Caki2 (cell line): ENCODE measurements at regions not wholly inside any gene's neighbourhood (a gene's known extent, or its start where the extent isn't known, plus 50 kb on each side); places are given as distances from the start of the nearest gene placed in this dataset.
A peak's percentile ranks its signal among the peaks of the same experiment; 100 is the strongest.

Experiments used
- DNase-seq: peaks from one replicate; pipeline ENCODE4 v3.0.0-alpha.2; 2015; ENCODE audit warnings: low read depth
- in situ Hi-C: cut with HindIII; loops from 2 replicates; pipeline ENCODE4 v1.10.0; 2016; ENCODE audit warnings: low sequenced_read_pairs, low pct_unique_long_range_greater_than_20kb, mixed read lengths

DNA sequence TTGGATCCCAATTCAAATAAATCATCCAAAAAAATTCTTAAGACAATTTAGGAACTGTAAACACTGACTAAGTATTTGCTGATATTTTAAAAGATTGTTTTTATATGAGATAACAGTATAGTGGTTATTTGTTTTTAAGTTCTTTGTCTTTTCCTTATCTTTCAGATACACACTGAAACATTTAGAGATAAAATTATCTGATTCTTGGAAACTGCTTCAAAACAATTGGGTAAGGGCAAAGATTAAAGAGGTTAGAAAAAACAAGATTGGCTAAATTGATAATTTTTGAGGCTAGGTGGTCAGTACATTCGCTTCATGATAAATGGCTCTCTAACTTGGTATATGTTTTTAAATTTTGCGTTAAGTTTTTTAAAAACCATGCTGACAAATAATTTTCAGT lies 117.3 kb downstream of the PSMG1 start:
- in situ Hi-C loops: no loop called here

DNA sequence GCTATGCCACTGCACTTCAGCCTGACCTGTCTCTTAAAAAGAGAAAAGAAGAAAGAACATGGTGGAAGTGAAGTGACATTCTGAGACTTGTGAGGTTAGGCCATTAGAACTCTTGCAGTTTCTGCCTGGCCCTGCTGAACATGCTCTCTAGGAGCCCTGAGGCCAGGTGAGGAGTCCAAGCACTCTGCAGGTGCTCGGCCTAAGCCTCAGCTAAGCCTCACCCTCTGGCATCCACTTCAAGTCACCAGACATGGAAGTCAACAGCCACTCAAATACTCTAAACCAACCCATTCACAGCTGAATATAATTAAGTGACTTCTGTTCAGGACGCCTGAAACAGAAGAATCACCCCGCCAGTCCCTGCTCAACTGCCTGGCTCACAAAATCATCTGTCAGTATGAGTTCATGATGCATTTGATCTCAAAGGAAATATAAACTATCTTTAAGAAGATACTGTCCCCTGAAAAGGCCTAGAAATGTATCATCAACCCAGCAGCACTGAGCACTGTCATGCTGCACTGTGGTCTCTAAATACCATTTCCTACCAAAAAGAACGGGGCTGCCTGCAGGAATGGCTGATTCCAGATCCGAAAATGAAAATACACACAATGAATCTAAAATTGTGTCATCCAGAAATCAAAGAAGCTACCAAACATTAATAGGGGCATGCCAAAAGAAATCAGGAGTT lies 118.8 kb downstream of the PSMG1 start:
- no peak for DNase-seq
- in situ Hi-C loops: no loop called here

More for the DNA sequence above, 117.3 kb downstream of the PSMG1 start:
- DNase-seq: no peak

DNA sequence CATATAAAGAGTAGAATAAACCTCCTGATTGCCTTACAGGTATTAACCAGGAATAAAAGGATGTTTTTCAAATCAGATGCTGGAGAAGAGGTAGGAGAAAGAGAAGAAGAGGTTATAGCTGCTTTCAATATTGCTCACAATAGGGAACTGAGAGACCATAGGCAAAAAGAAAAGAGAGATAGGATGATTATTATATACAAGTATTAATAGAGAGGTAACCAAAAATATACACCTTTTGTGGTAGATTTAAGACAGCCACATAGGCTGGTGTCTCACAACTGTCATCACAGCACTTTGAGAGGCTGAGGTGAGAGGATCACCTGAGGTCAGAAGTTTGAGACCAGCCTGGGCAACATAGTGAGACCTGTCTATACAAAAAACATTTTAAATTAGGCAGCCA lies 119.7 kb downstream of the PSMG1 start:
- in situ Hi-C loops: no loop called here
- DNase-seq: no peak

DNA sequence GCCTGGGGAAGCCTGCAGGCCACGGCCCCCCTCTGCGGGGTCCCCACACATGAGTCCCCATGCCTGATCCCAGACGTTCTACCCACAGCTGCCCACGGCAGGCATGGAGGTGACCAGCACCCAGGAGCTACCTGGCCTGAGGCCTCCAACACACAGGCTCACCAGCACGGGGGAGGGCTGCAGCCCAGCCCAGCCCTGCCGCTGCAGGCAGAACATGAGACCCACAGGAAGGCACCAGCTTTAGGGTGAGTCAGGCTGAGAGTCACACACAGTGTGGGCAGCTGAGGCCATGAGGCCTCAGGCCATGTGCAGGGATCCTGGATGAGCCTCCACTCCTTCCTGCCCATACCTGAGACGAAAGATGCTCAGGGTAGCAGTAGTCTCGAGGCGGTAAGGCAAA lies 121.1 kb downstream of the PSMG1 start:
- in situ Hi-C loops: no loop called here
- DNase-seq: no peak

DNA sequence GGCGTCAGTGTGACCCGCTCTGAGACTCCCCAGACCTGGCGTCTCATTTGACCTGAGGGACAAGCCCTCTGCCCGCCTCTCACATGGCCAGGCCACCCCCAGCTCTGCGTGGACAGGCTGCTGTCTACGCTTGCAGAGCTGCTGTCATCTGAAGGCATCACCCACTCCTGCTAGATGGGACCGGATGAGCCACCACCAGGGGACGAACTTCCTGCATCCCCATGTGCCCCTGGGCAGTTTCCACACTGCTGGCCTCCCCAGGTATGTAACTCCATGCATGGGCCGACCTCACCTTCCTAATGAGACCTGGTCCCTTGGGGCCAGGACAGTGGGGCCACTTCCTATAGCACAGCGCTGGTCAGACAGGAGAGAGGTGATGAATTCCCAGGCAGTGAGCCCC lies 121.5 kb downstream of the PSMG1 start:
- in situ Hi-C loops: no loop called here
- DNase-seq: no peak

DNA sequence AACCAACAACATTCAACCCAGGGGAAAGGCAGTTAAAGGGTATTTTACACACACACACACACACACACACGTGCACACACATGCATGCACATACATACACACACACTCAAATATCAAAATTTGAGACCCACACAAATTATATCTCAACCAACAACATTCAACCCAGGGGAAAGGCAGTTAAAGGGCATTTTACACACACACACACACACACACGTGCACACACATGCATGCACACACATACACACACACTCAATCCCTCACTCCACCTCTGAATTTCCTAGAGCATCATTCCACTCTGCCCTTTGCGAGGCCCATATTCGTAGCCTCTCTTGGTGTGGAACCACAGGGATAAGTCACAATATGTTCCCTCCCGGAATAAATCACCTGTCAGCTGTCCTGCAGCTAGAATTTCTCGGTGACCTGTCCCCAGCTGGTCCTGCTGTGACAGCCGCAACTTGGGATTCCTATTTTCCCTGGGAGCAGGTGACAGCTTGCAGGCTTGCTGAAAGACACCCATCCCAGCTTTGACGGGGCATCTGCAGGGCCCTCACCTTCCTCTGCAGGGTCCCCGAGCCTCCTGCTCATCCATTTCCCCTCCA lies 122.7 kb downstream of the PSMG1 start:
- in situ Hi-C loops: no loop called here
- DNase-seq: no peak

DNA sequence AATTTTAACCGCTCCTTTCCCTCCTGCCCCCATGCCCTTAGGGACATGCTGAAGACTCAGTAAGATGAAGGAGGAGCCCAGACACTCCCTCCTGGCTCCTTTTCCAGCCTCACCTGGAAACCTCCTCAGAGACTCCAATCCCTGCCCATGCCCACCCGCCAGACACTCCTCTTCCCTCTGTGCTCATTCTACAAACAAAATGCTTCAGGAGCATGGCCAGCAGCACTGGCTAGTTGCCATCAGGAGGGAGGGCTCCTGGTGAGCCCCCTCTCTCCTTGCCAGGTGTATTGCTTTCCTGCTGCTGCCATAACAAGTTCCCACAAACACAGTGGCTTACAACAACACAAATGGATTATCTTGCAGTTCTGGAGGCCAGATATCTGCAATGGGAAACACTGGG lies 126.1 kb downstream of the PSMG1 start:
- DNase-seq: no peak
- in situ Hi-C loops: no loop called here

DNA sequence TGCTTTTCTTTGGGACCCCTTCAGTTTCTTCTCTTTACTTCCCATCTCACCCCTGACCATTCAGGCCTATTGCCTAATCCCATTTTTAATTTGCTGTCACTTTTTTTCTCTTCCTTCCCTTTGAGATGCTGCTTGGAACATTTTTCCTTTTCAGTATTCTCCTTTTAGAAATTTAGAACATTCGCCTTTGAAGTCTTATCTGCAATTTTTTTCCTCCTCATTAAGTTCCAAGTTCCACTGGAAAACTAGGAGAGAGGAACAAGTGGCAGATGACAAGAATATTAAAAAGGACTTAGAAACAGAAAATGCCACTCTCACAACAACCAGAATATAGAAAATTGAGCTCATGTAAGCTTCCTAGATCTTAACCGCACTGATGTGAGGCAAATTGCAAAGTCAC lies 126.6 kb downstream of the PSMG1 start:
- DNase-seq: no peak
- in situ Hi-C loops: no loop called here

DNA sequence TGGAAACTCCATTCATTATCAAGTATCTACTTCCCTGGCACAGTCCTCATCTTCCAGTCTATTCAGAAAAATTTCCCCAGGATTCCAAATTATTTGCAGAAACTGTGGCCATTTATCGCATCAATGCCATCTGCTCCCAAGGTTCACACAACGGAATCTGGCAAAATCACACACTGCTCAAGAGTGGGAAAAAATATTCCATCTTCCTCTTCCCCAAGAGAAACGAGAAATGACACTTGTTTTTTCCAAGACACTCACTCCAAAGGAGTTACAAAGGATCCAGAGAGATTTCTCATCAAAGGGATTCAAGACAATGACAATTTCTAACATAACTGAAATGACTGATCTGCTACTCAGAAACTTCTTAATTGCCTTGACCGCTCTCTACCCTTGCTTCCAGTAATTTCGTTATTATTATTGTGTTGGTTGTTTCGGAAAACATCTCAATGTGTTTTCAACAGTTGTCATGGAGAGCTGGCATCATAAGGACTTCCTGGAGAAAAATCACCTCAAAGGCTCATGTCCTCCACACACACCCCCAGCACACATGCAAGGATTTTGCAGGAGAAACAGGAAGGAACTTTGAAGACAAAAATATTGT lies 128.0 kb downstream of the PSMG1 start:
- in situ Hi-C loops: no loop called here
- DNase-seq: no peak

DNA sequence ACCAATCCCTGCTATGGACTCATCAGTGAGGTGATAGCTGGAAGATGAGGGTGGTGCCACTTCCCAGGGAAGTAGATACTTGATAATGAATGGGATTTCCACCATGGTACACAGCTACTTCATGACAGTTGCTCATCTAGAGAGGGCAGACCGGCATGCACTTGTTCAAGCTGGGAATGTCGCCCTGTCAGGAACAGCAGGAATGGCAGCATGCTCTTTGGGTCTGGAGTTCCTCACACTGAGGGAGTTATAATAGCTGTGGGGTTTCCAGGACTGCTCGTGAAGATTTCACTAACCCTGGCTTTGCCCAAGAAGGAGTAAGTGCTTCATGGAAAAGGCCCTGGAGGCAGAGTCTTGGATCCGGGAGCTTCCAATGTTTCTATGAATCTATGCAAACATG lies 129.2 kb downstream of the PSMG1 start:
- in situ Hi-C loops: no loop called here
- DNase-seq: no peak

DNA sequence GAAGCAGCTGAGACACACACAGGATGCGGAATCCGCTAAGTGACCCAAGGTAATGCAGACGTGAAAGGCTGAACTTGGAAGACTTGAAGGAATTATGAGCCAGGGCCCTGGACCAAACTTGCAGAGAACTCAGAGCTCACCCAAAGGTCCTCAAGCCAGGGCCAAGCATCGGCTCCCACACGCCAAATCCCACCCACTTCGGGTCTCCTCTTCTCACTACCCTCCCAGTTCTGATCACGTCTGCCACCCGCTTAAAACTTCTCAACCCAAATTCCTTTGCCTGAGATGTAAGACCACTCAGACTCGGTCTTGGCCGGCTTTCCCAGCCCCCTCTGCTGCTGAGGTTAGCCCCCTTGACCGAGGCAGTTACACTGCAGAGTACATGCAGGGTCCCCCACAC lies 130.1 kb downstream of the PSMG1 start:
- DNase-seq: no peak
- in situ Hi-C loops: no loop called here

DNA sequence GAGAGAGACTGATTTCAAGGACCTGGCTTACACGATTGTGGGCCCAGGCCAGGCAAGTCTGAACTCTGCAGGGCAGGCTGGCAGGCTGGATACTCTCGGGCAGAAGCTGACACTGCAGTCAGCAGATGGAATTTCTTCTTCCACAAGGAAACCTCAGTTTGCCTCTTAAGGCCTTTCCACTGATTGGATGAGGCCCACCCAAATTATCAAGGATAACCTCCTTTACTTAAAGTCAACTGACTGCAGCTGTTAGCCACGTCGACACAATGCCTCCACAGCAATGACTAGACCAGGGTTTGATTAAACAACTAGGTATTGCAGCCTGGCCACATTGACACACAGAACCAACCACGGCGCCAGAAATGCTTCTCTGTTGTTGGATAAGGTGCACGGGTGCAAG lies 130.5 kb downstream of the PSMG1 start:
- DNase-seq: no peak
- in situ Hi-C loops: no loop called here

DNA sequence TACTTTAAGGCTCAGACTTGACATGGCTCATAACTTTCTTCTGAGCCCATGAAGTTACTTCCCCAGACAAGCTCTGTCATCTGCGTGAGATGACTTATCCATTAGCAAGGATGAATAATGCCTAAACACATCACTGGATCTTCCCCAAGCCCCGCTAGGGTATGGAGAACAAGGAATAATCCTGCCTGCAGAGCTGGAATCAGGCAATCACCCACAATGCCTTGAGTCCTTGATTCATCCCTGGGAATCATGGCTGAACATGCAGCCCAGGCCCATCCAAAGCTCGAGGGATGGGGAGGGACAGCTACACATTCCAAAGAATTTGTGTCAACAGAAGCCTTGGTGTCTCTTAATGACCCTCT lies 131.7 kb downstream of the PSMG1 start:
- peak; percentile 14 for DNase-seq
- in situ Hi-C loops: no loop called here

DNA sequence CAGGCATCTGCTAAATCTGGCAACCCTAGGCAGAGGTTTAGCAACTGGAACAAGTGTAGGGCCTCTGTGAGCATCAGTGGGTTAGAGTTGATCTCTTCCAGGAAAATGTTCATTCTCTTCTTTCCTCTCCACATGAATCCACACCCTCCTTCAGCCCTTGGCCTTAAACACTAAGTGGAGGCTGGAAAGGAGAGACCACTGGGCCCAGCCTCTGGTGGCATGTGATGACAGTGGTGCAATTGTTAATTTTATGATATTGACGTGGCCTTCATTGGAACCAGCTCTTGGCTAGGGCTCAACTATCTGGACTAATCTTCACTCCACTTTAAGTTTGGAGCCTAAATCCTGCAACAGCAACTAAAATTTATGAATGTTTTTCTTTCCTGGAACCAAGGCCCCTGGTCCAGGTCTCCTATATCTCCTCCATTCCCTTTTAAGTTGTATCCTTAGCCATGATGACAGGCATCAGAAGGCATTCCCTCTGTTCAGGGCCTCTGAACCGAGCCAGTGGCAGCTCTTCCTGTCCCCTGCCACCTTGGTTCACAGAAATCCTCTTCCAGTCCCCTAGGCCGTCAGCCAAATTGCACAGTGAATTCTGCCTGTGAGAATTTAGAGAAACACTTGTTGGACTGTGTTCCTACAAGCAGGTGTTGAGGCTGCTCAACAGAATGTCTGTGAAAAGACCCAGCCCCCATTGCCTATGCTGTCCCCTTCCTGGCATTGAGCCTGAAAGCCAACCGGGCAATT lies 132.2 kb downstream of the PSMG1 start:
- no peak for DNase-seq
- in situ Hi-C loops: no loop called here

DNA sequence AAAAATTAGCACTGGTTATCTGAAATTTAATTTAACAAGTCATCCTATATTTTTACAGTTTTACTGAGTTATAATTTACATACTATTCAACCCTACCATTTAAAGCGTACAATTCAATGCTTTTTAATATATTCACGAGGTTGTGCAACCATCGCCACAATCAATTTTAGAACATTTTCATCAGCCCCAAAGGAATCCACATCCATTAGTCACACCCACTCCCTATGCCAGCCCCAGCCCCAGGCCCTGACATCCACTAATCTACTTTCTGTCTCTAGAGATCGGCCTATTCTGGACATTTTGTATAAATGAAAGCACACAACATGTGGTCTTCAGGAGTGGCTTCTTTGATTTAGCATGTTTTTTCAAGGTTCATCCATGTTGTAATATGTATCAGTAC lies 134.7 kb downstream of the PSMG1 start:
- DNase-seq: no peak
- in situ Hi-C loops: no loop called here

DNA sequence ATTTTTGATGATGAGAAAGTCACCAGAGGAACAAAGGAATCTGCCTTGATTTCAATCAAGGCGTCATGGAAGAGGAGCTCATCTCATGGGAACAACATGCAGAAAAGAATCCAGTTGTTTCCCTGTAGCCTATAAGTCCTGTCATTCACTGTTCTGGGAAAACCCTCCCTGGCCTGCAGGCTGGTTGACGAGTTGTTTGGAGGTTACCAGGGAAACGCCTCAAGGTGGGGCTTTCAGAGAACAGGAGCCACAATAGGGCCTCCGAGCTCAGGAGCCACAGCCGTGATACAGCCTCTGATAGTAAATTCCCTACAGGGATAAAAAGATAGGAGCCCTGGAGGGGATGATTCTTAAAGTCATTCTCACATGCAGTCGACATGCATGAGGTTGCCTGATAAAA lies 135.2 kb downstream of the PSMG1 start:
- peak; percentile 76 for DNase-seq
- in situ Hi-C loops: no loop called here

DNA sequence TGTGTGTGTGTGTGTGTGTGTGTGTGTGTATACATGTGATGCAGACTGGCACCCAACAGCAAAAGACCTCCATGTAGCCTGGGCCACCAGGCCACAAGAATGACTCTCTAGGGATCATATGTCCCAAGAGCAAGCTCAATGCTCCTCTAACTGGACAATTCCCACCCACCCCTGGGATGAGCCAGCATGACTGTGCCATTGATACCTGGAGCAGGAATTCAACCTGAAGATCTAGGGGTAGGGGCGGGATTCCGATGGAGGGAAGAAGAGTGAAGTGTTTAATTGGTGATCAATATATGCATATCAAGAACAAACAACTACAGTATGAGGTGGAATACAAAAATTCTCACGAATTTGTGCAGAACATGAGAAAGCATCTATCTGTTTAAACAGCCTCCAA lies 136.2 kb downstream of the PSMG1 start:
- DNase-seq: no peak
- in situ Hi-C loops: no loop called here

DNA sequence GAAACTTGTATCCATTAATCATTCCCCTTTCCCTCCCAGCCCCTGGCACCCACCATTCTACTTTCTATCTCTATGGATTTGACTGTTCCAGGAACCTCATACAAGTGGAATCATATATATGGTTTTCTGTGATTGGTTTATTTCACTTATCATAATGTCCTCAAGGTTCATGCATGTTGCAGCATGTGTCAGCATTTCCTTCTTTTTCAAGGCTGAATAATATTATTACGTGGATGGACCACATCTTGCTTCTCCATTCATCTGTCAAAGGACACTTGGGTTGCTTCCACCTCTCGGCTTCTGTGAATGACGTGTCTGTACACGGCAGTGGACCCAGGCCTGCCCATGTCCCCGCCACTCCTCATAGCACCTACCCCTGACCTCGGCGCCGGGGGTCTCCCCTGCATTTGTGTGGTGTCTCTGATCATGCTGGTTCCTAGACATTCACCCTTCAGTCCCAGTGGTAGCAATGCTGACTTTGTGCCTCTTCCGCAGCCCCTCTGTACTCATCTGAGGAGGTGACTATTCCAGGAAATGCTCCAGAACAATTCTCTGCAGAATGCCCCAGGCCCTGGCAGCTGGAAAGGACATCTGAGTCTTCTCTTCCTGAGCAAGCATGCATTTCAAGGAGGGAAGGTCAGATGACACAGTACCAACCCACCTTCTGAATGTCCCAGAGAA lies 136.9 kb downstream of the PSMG1 start:
- no peak for DNase-seq
- in situ Hi-C loops: no loop called here

DNA sequence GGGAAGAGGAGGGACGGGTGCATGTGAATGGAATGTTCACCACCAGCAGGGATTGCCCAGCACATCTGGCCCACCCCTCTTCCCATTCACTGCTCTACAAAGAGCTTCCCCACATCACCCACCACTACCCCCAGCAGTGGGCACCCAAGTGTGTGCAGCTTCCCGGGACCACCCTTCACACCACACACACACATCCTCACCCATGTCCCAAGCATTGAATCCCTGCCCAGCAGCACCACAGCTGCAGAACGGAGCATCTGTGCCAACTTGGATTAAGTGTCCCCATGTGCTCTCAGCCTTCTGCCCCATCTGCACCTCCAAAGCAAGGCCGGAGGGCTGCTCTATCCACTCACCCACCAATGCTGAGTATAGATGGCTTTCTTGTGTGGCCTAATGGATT lies 141.4 kb downstream of the PSMG1 start:
- in situ Hi-C loops: no loop called here
- DNase-seq: no peak
